Transverse colon (tissue), 4 donors: ENCODE measurements at regions not wholly inside any gene's neighbourhood (a gene's known extent, or its start where the extent isn't known, plus 50 kb on each side); places are given as distances from the start of the nearest gene placed in this dataset.

ENCODE experiments used
- DNase-seq: peaks from one replicate; pipeline ENCODE4 v3.0.0-alpha.2; 2019
- H3K27ac ChIP-seq, 4 donors: fragments of 200-600 bp; sonication (generic); 2 replicates each; pipeline ENCODE4 v1.5.1; 2016 to 2018; ENCODE audit warnings: inconsistent platforms in 4 of 4
- H3K27me3 ChIP-seq: fragments of 200-600 bp; sonication (generic); 2 replicates; pipeline ENCODE4 v1.5.1; 2017; ENCODE audit warnings: inconsistent platforms
- H3K36me3 ChIP-seq, 4 donors: fragments of 200-600 bp; sonication (generic); 2 replicates each; pipeline ENCODE4 v1.5.1; 2017 to 2019; ENCODE audit warnings: inconsistent platforms in 4 of 4
- H3K4me1 ChIP-seq, 4 donors: fragments of 200-600 bp; sonication (generic); 2 replicates each; pipeline ENCODE4 v1.5.1; 2017 to 2020; ENCODE audit warnings: inconsistent platforms in 4 of 4
- H3K4me3 ChIP-seq, 4 donors: fragments of 200-600 bp; sonication (generic); 1 replicate in 1 of 4; 2 replicates in 3 of 4; pipeline versions ENCODE4 v1.5.1 to v1.6.1; 2017 to 2019; ENCODE audit warnings: inconsistent platforms in 4 of 4
- H3K9me3 ChIP-seq, 2 donors: fragments of 200-600 bp; sonication (generic); 2 replicates each; pipeline ENCODE4 v1.5.1; 2017 to 2019; ENCODE audit warnings: inconsistent platforms in 2 of 2
- EP300 ChIP-seq: sonication (generic); formaldehyde crosslinking; IDR thresholded peaks from one replicate; pipeline ENCODE4 v1.6.1; 2017; ENCODE audit warnings: antibody characterized with exemption, low read depth
- POLR2A ChIP-seq: fragments of 450-650 bp; IDR thresholded peaks from one replicate; pipeline ENCODE4 v1.6.1; 2016; ENCODE audit warnings: antibody characterized with exemption, mild to moderate bottlenecking, moderate library complexity
- POLR2AphosphoS5 ChIP-seq, 3 donors: sonication (generic); formaldehyde crosslinking; IDR thresholded peaks; one replicate each; pipeline ENCODE4 v1.6.1; 2016; ENCODE audit warnings: antibody characterized with exemption in 3 of 3
- WGBS, 2 donors: methylation state at CpG; one replicate each; pipeline ENCODE4 v1.1.5; 2018; ENCODE audit warnings: low coverage in 1 of 2; 5-methylcytosine and 5-hydroxymethylcytosine counted together
- in situ Hi-C, 4 donors: fragments of 200-750 bp; cut with MboI; loops; one replicate each; pipeline versions ENCODE4 v1.15.0 to v1.15.1; 2017; ENCODE audit warnings: low sequenced_read_pairs in 3 of 4, low pct_ligation_motif_present in 1 of 4, low pct_unique_long_range_greater_than_20kb in 1 of 4
- intact Hi-C: fragments of 100-400 bp; cut with DNase I; formaldehyde crosslinking; loops from one replicate; pipeline ENCODE4 v1.15.1; 2023; ENCODE audit warnings: low total_unique reads
- TF ChIP-seq, protein P1 (sequence below), 5 experiments: fragments of 200-600 bp in 3 of 5; fragments of 450-650 bp in 2 of 5; sonication (generic) in 3 of 5; IDR thresholded peaks; 1 replicate in 2 of 5; 2 replicates in 3 of 5; pipeline ENCODE4 v1.5.1; 2016 to 2017; ENCODE audit warnings: antibody characterized with exemption in 5 of 5, inconsistent platforms in 3 of 5, mild to moderate bottlenecking in 2 of 5, moderate library complexity in 1 of 5

DNA sequence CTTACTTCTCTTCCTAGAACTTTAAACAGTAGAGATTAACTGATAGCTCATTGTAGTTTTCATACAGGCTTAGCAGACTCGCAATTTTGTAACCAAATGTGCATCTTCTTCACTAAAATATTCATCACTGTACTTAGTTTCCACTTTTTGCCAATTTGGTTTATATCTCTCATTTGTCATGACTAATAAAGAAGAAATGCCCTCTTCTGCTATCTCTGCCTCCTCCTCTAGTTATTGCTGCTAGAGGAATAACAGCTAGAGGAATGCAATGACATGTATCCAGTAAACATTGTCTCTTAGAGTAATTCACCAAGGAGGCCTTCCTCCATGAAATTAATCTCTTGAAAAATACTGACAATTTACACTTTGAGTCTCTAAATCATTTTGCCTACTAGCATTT, 115.5 kb upstream of the COX10 start:
- intact Hi-C loops: no loop called here
- WGBS, 2 donors: 0% methylated on average over 1 of the region's 1 CpG
- in situ Hi-C loops: no loop called here
- Histone ChIP-seq H3K27me3 (no peaks in the 10 kb centered on the region), H3K9me3 (no peaks in the 10 kb centered on the region), H3K4me1 (no peaks in the 10 kb centered on the region), H3K27ac (no peak overlapping the region), H3K36me3 (no peaks in the 10 kb centered on the region), H3K4me3 (no peak overlapping the region)
- DNase-seq: no peak
- TF ChIP-seq POLR2A (no peak), POLR2AphosphoS5 (IDR thresholded peaks at IDR 0.05) (no peak), EP300 (no peak)
- TF ChIP-seq, protein P1, sequence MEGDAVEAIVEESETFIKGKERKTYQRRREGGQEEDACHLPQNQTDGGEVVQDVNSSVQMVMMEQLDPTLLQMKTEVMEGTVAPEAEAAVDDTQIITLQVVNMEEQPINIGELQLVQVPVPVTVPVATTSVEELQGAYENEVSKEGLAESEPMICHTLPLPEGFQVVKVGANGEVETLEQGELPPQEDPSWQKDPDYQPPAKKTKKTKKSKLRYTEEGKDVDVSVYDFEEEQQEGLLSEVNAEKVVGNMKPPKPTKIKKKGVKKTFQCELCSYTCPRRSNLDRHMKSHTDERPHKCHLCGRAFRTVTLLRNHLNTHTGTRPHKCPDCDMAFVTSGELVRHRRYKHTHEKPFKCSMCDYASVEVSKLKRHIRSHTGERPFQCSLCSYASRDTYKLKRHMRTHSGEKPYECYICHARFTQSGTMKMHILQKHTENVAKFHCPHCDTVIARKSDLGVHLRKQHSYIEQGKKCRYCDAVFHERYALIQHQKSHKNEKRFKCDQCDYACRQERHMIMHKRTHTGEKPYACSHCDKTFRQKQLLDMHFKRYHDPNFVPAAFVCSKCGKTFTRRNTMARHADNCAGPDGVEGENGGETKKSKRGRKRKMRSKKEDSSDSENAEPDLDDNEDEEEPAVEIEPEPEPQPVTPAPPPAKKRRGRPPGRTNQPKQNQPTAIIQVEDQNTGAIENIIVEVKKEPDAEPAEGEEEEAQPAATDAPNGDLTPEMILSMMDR (IDR thresholded peaks at IDR 0.05): no peak

GRCh38 chr17:13957636-13958035, 111.7 kb upstream of the COX10 start:
- 34 to 57% methylated on average over 3 of the region's 3 CpGs for WGBS, 2 donors
- no peaks in the 10 kb centered on the region for H3K4me1 ChIP-seq
- TF ChIP-seq POLR2AphosphoS5 (IDR thresholded peaks at IDR 0.05): no peak
- TF ChIP-seq, protein P1 (IDR thresholded peaks at IDR 0.05): no peak
- TF ChIP-seq POLR2A: no peak
- TF ChIP-seq EP300: no peak
- intact Hi-C loops: no loop called here
- no peak for DNase-seq
- no peak overlapping the region for H3K4me3 ChIP-seq
- no peaks in the 10 kb centered on the region for H3K36me3 ChIP-seq
- H3K9me3 ChIP-seq: no peaks in the 10 kb centered on the region
- no peak overlapping the region for H3K27ac ChIP-seq
- H3K27me3 ChIP-seq: no peaks in the 10 kb centered on the region
- in situ Hi-C loops: no loop called here

DNA sequence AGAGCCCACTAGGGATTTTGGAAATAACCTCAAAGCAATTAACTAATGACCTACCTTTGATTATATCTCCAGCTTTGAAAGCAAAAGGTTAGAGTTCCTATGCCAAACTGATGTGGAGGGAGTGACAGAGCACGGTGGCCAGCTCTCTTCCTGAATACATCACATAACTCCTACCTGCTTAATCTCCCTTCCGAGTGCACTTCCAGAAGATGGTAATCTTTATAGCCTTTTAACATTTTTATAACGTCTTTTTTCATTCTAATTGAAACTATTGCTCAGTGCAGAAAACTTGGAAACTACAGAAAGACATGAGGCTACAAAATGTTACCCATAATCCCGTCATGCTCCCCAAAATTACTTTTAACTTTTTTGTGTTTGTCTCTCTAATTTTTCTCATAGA, 110.5 kb upstream of the COX10 start:
- Histone ChIP-seq H3K27me3 (no peaks in the 10 kb centered on the region), H3K4me1 (no peaks in the 10 kb centered on the region), H3K4me3 (no peak overlapping the region), H3K36me3 (no peaks in the 10 kb centered on the region), H3K9me3 (no peaks in the 10 kb centered on the region), H3K27ac (no peak overlapping the region)
- TF ChIP-seq POLR2AphosphoS5 (IDR thresholded peaks at IDR 0.05): no peak
- TF ChIP-seq EP300: no peak
- TF ChIP-seq, protein P1 (IDR thresholded peaks at IDR 0.05): no peak
- TF ChIP-seq POLR2A: no peak
- no peak for DNase-seq
- in situ Hi-C loops: no loop called here
- WGBS, 2 donors: 71 to 81% methylated on average over 4 of the region's 4 CpGs
- intact Hi-C loops: no loop called here

GRCh38 chr17:13961265-13961664, 108.0 kb upstream of the COX10 start:
- H3K27ac ChIP-seq: no peak overlapping the region
- no peaks in the 10 kb centered on the region for H3K4me1 ChIP-seq
- no peaks in the 10 kb centered on the region for H3K9me3 ChIP-seq
- TF ChIP-seq POLR2AphosphoS5 (IDR thresholded peaks at IDR 0.05) (no peak), EP300 (no peak), POLR2A (no peak)
- TF ChIP-seq, protein P1 (IDR thresholded peaks at IDR 0.05): no peak
- no peaks in the 10 kb centered on the region for H3K27me3 ChIP-seq
- in situ Hi-C loops (no loop called here), intact Hi-C loops (no loop called here)
- DNase-seq: no peak
- no peak overlapping the region for H3K4me3 ChIP-seq
- H3K36me3 ChIP-seq: no peaks in the 10 kb centered on the region
- WGBS, 2 donors: 54 to 64% methylated on average over 4 of the region's 4 CpGs
